ENCODE measurements at regions not wholly inside any gene's neighbourhood (a gene's known extent, or its start where the extent isn't known, plus 50 kb on each side); places are given as distances from the start of the nearest gene placed in this dataset.

- TF ChIP-seq CTCF (conservative IDR thresholded peaks at IDR 0.05 in 1 of 2, IDR thresholded peaks at IDR 0.05 in 1 of 2; ENCODE audit: low read depth in 1 of 2, low read length in 2 of 2) (no peak), EZH2 (IDR thresholded peaks at IDR 0.05; ENCODE audit: low read length, missing control alignments) (no peak)
These were observed 1012.4 kb downstream of the CDH18 start for GRCh38 chr5:18975624-18976023.
